GM23338 (cell line): ENCODE measurements at regions not wholly inside any gene's neighbourhood (a gene's known extent, or its start where the extent isn't known, plus 50 kb on each side); places are given as distances from the start of the nearest gene placed in this dataset.

ENCODE experiments used
- ATAC-seq: fragments of 200-7000 bp; cut with Tn5 transposase; 3 replicates; pipeline ENCODE4 v1.9.1; 2020
- DNase-seq: peaks from one replicate; pipeline ENCODE4 v3.0.0-alpha.2; 2015; ENCODE audit warnings: low spot score
- H2AFZ ChIP-seq: fragments of 200-600 bp; sonication (generic); 2 replicates; pipeline ENCODE4 v1.8.0; 2016; ENCODE audit warnings: antibody characterized with exemption, mild to moderate bottlenecking, moderate library complexity
- H3F3A ChIP-seq: fragments of 200-600 bp; sonication (generic); replicated peaks from 2 replicates; pipeline ENCODE4 v1.8.0; 2017; ENCODE audit warnings: antibody characterized with exemption, mixed run types, low read depth
- H3K27ac ChIP-seq: fragments of 200-600 bp; sonication (generic); 2 replicates; pipeline ENCODE4 v1.6.1; 2016; ENCODE audit warnings: low read depth
- H3K27me3 ChIP-seq: fragments of 200-600 bp; sonication (generic); 2 replicates; pipeline ENCODE4 v1.8.0; 2016; ENCODE audit warnings: mild to moderate bottlenecking, mixed run types, moderate library complexity; ENCODE audit not compliant: insufficient read depth
- H3K36me3 ChIP-seq: fragments of 200-600 bp; sonication (generic); 2 replicates; pipeline ENCODE4 v1.8.0; 2016; ENCODE audit warnings: mild to moderate bottlenecking; ENCODE audit not compliant: insufficient read depth
- H3K4me1 ChIP-seq: fragments of 200-600 bp; sonication (generic); 2 replicates; pipeline ENCODE4 v1.8.0; 2016; ENCODE audit warnings: mild to moderate bottlenecking, moderate library complexity; ENCODE audit not compliant: insufficient read depth
- H3K4me2 ChIP-seq: fragments of 200-600 bp; sonication (generic); 2 replicates; pipeline ENCODE4 v1.7.1; 2017; ENCODE audit warnings: mixed run types
- H3K4me3 ChIP-seq: fragments of 200-600 bp; sonication (generic); 2 replicates; pipeline ENCODE4 v1.6.1; 2016; ENCODE audit warnings: mixed run types
- H3K79me2 ChIP-seq: fragments of 200-600 bp; sonication (generic); replicated peaks from 2 replicates; pipeline ENCODE4 v1.8.0; 2017; ENCODE audit warnings: mild to moderate bottlenecking; ENCODE audit not compliant: insufficient read depth
- H3K9me2 ChIP-seq: fragments of 200-600 bp; sonication (generic); 2 replicates; pipeline ENCODE4 v1.8.0; 2017; ENCODE audit not compliant: insufficient read depth
- H4K20me1 ChIP-seq: fragments of 200-600 bp; sonication (generic); replicated peaks from 2 replicates; pipeline ENCODE4 v1.8.0; 2017; ENCODE audit warnings: mild to moderate bottlenecking; ENCODE audit not compliant: insufficient read depth
- H3K27ac Mint-ChIP-seq: 2 replicates; pipeline ENCODE4 v1.8.0; 2020; ENCODE audit warnings: inconsistent platforms, mild to moderate bottlenecking, moderate library complexity, mixed read lengths
- H3K27me3 Mint-ChIP-seq: 3 replicates; pipeline ENCODE4 v1.8.0; 2022; ENCODE audit warnings: low read depth, mild to moderate bottlenecking, moderate library complexity, mixed read lengths, inconsistent platforms; ENCODE audit not compliant: insufficient read depth, poor library complexity
- H3K36me3 Mint-ChIP-seq: 3 replicates; pipeline ENCODE4 v1.8.0; 2021; ENCODE audit warnings: low read depth, mild to moderate bottlenecking, inconsistent platforms, moderate library complexity, mixed read lengths
- H3K4me1 Mint-ChIP-seq: 3 replicates; pipeline ENCODE4 v1.8.0; 2020; ENCODE audit warnings: mild to moderate bottlenecking, inconsistent platforms, mixed read lengths
- H3K4me3 Mint-ChIP-seq: 3 replicates; pipeline ENCODE4 v1.8.0; 2021; ENCODE audit warnings: moderate library complexity, mild to moderate bottlenecking, inconsistent platforms, mixed read lengths
- H3K9me3 Mint-ChIP-seq: 3 replicates; pipeline ENCODE4 v1.8.0; 2020; ENCODE audit warnings: moderate library complexity, mild to moderate bottlenecking, inconsistent platforms, mixed read lengths
- CREB1 ChIP-seq: fragments of 250-450 bp; sonication (Bioruptor Pico); IDR thresholded peaks from 2 replicates; pipeline ENCODE4 v1.5.0; 2020; ENCODE audit warnings: low read depth, mild to moderate bottlenecking, moderate library complexity
- JUNB ChIP-seq: IDR thresholded peaks from one replicate; pipeline ENCODE4 v1.6.1; 2016; ENCODE audit warnings: antibody characterized with exemption; ENCODE audit not compliant: unreplicated experiment
- NANOG ChIP-seq: IDR thresholded peaks from 2 replicates; pipeline ENCODE4 v1.6.1; 2016; ENCODE audit warnings: antibody characterized with exemption, borderline replicate concordance
- POLR2AphosphoS5 ChIP-seq: IDR thresholded peaks from 2 replicates; pipeline ENCODE4 v1.6.1; 2016; ENCODE audit warnings: antibody characterized with exemption, low read depth
- STAT1 ChIP-seq: IDR thresholded peaks from one replicate; pipeline ENCODE4 v1.6.1; 2016; ENCODE audit warnings: antibody characterized with exemption; ENCODE audit not compliant: unreplicated experiment
- TF ChIP-seq, protein P1 (sequence below): IDR thresholded peaks from one replicate; pipeline ENCODE4 v1.6.1; 2018; ENCODE audit warnings: antibody characterized with exemption; ENCODE audit not compliant: unreplicated experiment
- TF ChIP-seq, protein P2 (sequence below): IDR thresholded peaks from 2 replicates; pipeline ENCODE4 v1.6.1; 2016; ENCODE audit warnings: antibody characterized with exemption
- TF ChIP-seq, protein P3 (sequence below), 2 experiments: fragments of 200-600 bp in 1 of 2; sonication (generic) in 1 of 2; conservative IDR thresholded peaks; 2 replicates each; pipeline versions ENCODE4 v1.5.1 to v1.6.1; 2016 to 2017; ENCODE audit warnings: antibody characterized with exemption in 2 of 2, low read depth in 2 of 2, mild to moderate bottlenecking in 2 of 2, moderate library complexity in 1 of 2

DNA sequence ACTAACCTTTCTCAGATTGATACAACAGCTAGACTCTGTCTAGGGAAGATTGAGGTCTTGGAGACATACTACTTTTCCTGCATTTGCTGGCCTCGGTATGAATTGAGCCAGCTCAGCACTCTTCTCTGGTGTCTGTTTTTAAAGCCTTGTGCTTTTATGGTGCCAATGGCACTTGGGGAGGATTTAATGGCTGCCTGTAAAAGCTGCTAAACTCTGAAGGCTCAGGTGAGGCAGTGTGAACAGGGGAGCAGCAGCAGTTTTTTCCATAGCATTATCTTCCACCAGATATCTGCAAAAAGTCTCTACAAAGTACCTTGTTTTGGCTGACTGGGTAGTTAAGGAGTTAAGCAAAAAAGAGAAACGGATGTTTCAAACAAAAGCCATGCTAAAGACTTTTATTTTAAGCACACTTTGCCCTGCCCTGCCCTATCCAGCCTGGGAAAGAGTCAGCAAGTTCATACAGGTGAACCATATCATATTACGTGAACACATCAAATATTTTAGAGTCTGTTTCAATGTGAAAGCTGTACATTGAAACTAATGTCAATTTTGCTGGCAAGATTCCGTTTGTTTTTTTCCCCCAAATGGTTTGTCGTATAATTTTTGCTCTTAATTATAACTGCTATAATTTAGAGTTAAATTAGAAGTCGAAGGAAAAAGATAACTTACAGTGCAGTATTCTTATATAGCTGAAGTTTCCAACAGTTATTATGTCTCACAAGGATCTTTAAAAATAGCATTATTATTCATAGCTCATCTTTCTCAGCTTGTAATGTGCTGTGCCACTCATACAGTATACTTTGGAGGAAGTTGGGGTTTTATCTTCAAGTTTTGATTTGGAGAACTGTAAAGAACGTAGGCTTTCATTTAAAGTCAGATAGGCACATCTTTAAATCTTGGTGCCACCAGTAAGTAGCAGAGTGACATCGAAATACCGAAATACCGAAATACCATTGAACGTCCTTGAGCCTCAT is 424.1 kb upstream of the CD180 start:
- H3K79me2 ChIP-seq: no peaks in the 10 kb centered on the region
- peak overlapping the region; percentile 12; the same call in 1 of the 2 replicates for H3K27ac Mint-ChIP-seq
- H3K4me1 ChIP-seq: peaks cover 18% of the 10 kb centered on the region
- DNase-seq: peak; percentile 11
- no peak overlapping the region for H3K4me3 Mint-ChIP-seq
- H2AFZ ChIP-seq: peak overlapping the region; percentile 90; the same call in 1 of the 2 replicates
- H3K27me3 ChIP-seq: no peaks in the 10 kb centered on the region
- H3K27ac ChIP-seq: no peak overlapping the region
- H3K36me3 ChIP-seq: no peaks in the 10 kb centered on the region
- no peaks in the 10 kb centered on the region for H3K36me3 Mint-ChIP-seq
- no peaks in the 10 kb centered on the region for H4K20me1 ChIP-seq
- H3F3A ChIP-seq: no peaks in the 10 kb centered on the region
- 0 out of 2 replicates have a peak overlapping the region, but pooled peaks have one; percentile 15 for H3K4me2 ChIP-seq
- no peaks in the 10 kb centered on the region for H3K9me2 ChIP-seq
- peaks cover 17% of the 10 kb centered on the region for H3K4me1 Mint-ChIP-seq
- H3K9me3 Mint-ChIP-seq: no peaks in the 10 kb centered on the region
- H3K27me3 Mint-ChIP-seq: peaks cover 5% of the 10 kb centered on the region
- ATAC-seq: no peak; the same call in 2 of the 3 replicates
- TF ChIP-seq NANOG (no peak), POLR2AphosphoS5 (no peak), CREB1 (no peak), JUNB (no peak), STAT1 (no peak)
- TF ChIP-seq, protein P1, sequence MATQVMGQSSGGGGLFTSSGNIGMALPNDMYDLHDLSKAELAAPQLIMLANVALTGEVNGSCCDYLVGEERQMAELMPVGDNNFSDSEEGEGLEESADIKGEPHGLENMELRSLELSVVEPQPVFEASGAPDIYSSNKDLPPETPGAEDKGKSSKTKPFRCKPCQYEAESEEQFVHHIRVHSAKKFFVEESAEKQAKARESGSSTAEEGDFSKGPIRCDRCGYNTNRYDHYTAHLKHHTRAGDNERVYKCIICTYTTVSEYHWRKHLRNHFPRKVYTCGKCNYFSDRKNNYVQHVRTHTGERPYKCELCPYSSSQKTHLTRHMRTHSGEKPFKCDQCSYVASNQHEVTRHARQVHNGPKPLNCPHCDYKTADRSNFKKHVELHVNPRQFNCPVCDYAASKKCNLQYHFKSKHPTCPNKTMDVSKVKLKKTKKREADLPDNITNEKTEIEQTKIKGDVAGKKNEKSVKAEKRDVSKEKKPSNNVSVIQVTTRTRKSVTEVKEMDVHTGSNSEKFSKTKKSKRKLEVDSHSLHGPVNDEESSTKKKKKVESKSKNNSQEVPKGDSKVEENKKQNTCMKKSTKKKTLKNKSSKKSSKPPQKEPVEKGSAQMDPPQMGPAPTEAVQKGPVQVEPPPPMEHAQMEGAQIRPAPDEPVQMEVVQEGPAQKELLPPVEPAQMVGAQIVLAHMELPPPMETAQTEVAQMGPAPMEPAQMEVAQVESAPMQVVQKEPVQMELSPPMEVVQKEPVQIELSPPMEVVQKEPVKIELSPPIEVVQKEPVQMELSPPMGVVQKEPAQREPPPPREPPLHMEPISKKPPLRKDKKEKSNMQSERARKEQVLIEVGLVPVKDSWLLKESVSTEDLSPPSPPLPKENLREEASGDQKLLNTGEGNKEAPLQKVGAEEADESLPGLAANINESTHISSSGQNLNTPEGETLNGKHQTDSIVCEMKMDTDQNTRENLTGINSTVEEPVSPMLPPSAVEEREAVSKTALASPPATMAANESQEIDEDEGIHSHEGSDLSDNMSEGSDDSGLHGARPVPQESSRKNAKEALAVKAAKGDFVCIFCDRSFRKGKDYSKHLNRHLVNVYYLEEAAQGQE: no peak
- TF ChIP-seq, protein P2, sequence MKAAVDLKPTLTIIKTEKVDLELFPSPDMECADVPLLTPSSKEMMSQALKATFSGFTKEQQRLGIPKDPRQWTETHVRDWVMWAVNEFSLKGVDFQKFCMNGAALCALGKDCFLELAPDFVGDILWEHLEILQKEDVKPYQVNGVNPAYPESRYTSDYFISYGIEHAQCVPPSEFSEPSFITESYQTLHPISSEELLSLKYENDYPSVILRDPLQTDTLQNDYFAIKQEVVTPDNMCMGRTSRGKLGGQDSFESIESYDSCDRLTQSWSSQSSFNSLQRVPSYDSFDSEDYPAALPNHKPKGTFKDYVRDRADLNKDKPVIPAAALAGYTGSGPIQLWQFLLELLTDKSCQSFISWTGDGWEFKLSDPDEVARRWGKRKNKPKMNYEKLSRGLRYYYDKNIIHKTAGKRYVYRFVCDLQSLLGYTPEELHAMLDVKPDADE: no peak
- TF ChIP-seq, protein P3, sequence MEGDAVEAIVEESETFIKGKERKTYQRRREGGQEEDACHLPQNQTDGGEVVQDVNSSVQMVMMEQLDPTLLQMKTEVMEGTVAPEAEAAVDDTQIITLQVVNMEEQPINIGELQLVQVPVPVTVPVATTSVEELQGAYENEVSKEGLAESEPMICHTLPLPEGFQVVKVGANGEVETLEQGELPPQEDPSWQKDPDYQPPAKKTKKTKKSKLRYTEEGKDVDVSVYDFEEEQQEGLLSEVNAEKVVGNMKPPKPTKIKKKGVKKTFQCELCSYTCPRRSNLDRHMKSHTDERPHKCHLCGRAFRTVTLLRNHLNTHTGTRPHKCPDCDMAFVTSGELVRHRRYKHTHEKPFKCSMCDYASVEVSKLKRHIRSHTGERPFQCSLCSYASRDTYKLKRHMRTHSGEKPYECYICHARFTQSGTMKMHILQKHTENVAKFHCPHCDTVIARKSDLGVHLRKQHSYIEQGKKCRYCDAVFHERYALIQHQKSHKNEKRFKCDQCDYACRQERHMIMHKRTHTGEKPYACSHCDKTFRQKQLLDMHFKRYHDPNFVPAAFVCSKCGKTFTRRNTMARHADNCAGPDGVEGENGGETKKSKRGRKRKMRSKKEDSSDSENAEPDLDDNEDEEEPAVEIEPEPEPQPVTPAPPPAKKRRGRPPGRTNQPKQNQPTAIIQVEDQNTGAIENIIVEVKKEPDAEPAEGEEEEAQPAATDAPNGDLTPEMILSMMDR (conservative IDR thresholded peaks at IDR 0.05; ENCODE audit: low read depth in 2 of 2): no peak
- H3K4me3 ChIP-seq: no peak overlapping the region
